ENCODE measurements at regions not wholly inside any gene's neighbourhood (a gene's known extent, or its start where the extent isn't known, plus 50 kb on each side); places are given as distances from the start of the nearest gene placed in this dataset.

GRCh38 chr6:19472153-19472552, 365.0 kb upstream of the ID4 start:
- no peak overlapping the region for H3K4me3 ChIP-seq (ENCODE audit: low read depth, poor library complexity, severe bottlenecking)
- TF ChIP-seq CTCF (IDR thresholded peaks at IDR 0.05) (no peak), POLR2A (IDR thresholded peaks at IDR 0.05) (no peak)
- DNase-seq (ENCODE audit: low spot score in 2 of 2) = no peak
- intact Hi-C loops (cut with DNase I; ENCODE audit: low total_unique reads) = no loop called here
- 67 to 83% methylated on average over 4 of the region's 4 CpGs for WGBS, 2 donors

- no peak for TF ChIP-seq CTCF (IDR thresholded peaks at IDR 0.05)
- TF ChIP-seq POLR2A (IDR thresholded peaks at IDR 0.05) = no peak
- intact Hi-C loops (cut with DNase I; ENCODE audit: low total_unique reads) = no loop called here
Measured at GRCh38 chr6:19472850-19473249, 364.3 kb upstream of the ID4 start.

GRCh38 chr6:19477563-19477962, 359.6 kb upstream of the ID4 start:
- DNase-seq (ENCODE audit: low spot score in 2 of 2) = no peak

More at GRCh38 chr6:19472850-19473249, 364.3 kb upstream of the ID4 start:
- 61 to 65% methylated on average over 4 of the region's 4 CpGs for WGBS, 2 donors
- no peak for DNase-seq (ENCODE audit: low spot score in 2 of 2)
- H3K4me3 ChIP-seq (ENCODE audit: low read depth, poor library complexity, severe bottlenecking) = no peak overlapping the region

GRCh38 chr6:19478273-19478672, 358.9 kb upstream of the ID4 start:
- TF ChIP-seq POLR2A (IDR thresholded peaks at IDR 0.05) = no peak
- intact Hi-C loops (cut with DNase I; ENCODE audit: low total_unique reads) = no loop called here
- 68 to 69% methylated on average over 4 of the region's 4 CpGs for WGBS, 2 donors
- DNase-seq (ENCODE audit: low spot score in 2 of 2) = no peak
- no peak overlapping the region for H3K4me3 ChIP-seq (ENCODE audit: low read depth, poor library complexity, severe bottlenecking)

More at GRCh38 chr6:19477563-19477962, 359.6 kb upstream of the ID4 start:
- WGBS, 2 donors = 95 to 97% methylated on average over 1 of the region's 1 CpG
- TF ChIP-seq POLR2A (IDR thresholded peaks at IDR 0.05) (no peak), CTCF (IDR thresholded peaks at IDR 0.05) (no peak)
- intact Hi-C loops (cut with DNase I; ENCODE audit: low total_unique reads) = no loop called here
- H3K4me3 ChIP-seq (ENCODE audit: low read depth, poor library complexity, severe bottlenecking) = no peak overlapping the region

GRCh38 chr6:19478992-19479391, 358.2 kb upstream of the ID4 start:
- TF ChIP-seq CTCF (IDR thresholded peaks at IDR 0.05) = no peak
- TF ChIP-seq POLR2A (IDR thresholded peaks at IDR 0.05) = no peak
- H3K4me3 ChIP-seq (ENCODE audit: low read depth, poor library complexity, severe bottlenecking) = no peak overlapping the region
- intact Hi-C loops (cut with DNase I; ENCODE audit: low total_unique reads) = no loop called here
- DNase-seq (ENCODE audit: low spot score in 2 of 2) = no peak

GRCh38 chr6:19479551-19479950, 357.6 kb upstream of the ID4 start:
- no peak for TF ChIP-seq POLR2A (IDR thresholded peaks at IDR 0.05)
- TF ChIP-seq CTCF (IDR thresholded peaks at IDR 0.05) = no peak
- intact Hi-C loops (cut with DNase I; ENCODE audit: low total_unique reads) = no loop called here
- no peak for DNase-seq (ENCODE audit: low spot score in 2 of 2)
- no peak overlapping the region for H3K4me3 ChIP-seq (ENCODE audit: low read depth, poor library complexity, severe bottlenecking)

Data from lower leg skin (tissue), 4 donors.